ENCODE measurements at regions not wholly inside any gene's neighbourhood (a gene's known extent, or its start where the extent isn't known, plus 50 kb on each side); places are given as distances from the start of the nearest gene placed in this dataset.

DNA sequence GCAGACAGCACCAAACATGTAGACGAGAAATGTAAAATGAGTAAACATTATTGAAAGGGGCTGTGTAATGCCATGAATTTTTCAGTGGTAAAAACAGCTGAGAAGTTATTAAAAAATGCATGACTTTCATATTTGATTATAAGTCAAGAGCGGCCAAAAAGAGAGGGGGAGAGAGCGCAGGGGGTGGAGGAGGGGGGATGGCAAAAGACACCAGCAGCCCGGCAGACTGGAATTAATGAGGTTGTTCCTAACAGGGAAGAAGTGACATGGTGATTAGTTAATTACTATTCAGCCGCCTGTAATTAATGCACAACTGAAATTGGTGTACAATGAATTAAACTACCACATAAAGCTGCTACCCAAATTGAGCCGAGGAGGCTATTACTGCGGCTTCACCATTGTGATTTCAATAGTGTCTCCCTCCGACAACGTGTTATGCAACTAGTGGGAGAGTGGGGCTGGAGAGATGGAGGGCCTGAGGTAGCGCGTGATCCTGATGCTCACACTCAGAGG is 89.1 kb upstream of the VSTM2B start:
- TF ChIP-seq, protein P1, sequence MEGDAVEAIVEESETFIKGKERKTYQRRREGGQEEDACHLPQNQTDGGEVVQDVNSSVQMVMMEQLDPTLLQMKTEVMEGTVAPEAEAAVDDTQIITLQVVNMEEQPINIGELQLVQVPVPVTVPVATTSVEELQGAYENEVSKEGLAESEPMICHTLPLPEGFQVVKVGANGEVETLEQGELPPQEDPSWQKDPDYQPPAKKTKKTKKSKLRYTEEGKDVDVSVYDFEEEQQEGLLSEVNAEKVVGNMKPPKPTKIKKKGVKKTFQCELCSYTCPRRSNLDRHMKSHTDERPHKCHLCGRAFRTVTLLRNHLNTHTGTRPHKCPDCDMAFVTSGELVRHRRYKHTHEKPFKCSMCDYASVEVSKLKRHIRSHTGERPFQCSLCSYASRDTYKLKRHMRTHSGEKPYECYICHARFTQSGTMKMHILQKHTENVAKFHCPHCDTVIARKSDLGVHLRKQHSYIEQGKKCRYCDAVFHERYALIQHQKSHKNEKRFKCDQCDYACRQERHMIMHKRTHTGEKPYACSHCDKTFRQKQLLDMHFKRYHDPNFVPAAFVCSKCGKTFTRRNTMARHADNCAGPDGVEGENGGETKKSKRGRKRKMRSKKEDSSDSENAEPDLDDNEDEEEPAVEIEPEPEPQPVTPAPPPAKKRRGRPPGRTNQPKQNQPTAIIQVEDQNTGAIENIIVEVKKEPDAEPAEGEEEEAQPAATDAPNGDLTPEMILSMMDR (IDR thresholded peaks at IDR 0.05): no peak
- TF ChIP-seq, protein P2, sequence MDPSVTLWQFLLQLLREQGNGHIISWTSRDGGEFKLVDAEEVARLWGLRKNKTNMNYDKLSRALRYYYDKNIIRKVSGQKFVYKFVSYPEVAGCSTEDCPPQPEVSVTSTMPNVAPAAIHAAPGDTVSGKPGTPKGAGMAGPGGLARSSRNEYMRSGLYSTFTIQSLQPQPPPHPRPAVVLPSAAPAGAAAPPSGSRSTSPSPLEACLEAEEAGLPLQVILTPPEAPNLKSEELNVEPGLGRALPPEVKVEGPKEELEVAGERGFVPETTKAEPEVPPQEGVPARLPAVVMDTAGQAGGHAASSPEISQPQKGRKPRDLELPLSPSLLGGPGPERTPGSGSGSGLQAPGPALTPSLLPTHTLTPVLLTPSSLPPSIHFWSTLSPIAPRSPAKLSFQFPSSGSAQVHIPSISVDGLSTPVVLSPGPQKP (IDR thresholded peaks at IDR 0.05; ENCODE audit: low read depth, low read length): no peak
- TF ChIP-seq MAFK (IDR thresholded peaks at IDR 0.05; ENCODE audit: partially characterized antibody) (no peak), POLR2A (IDR thresholded peaks at IDR 0.05; ENCODE audit: low read length) (no peak), MYC (IDR thresholded peaks at IDR 0.05; ENCODE audit: borderline replicate concordance, low read length) (no peak), CHD2 (IDR thresholded peaks at IDR 0.05; ENCODE audit: low read length, partially characterized antibody) (no peak), JUN (IDR thresholded peaks at IDR 0.05) (no peak), CBX2 (IDR thresholded peaks at IDR 0.05; ENCODE audit: borderline replicate concordance, low read depth) (no peak)

Measured in A549 (cell line).